ENCODE measurements at regions not wholly inside any gene's neighbourhood (a gene's known extent, or its start where the extent isn't known, plus 50 kb on each side); places are given as distances from the start of the nearest gene placed in this dataset.
"Not testable (repeated sequence)": the region's sequence is repeated elsewhere in the genome, so short reads cannot be mapped to it uniquely, and the experiment has no call there.

DNA sequence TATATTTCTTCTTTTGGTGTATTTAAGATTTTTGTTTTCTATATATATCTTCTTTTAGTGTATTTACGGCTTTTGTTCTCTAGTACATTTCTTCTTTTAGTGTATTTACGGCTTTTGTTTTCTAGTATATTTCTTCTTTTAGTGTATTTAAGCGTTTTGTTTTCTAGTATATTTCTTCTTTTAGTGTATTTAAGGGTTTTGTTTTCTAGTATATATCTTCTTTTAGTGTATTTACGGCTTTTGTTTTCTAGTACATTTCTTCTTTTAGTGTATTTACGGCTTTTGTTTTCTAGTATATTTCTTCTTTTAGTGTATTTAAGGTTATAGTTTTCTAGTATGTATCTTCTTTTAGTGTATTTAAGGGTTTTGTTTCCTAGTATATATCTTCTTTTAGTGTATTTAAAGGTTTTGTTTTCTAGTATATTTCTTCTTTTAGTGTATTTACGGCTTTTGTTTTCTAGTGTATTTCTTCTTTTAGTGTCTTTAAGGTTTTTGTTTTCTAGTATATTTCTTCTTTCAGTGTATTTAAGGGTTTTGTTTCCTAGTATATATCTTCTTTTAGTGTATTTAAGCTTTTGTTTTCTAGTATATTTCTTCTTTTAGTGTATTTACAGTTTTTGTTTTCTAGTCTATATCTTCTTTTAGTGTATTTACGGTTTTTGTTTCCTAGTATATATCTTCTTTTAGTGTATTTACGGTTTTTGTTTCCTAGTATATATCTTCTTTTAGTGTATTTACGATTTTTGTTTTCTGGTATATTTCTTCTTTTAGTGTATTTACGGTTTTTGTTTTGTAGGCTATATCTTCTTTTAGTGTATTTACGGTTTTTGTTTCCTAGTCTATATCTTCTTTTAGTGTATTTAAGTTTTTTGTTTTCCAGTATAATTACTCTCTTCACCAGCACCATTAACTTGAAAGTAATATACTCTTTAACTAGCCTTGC lies 249.4 kb downstream of the SHOX start:
- DNase-seq = not testable (repeated sequence)

DNA sequence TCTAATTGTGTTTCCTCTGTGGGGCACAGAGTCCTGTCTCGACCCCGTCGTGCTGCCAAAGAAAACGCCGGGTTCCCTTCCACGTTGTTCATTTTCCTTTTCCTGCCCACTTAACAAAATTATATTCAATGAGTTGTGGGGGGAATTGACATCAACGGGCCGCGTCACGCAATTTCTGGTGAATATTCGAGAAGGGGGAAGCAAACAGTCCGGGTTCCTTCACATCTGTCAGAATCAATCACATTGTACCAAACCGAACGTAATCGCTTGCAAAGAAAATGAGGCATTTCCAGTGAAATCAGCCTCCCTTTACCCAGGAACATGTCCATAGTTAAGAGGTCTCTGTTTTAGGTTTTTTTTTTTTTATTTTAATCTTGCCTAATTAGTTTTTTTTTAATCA lies 243.5 kb downstream of the SHOX start:
- DNase-seq = no peak

DNA sequence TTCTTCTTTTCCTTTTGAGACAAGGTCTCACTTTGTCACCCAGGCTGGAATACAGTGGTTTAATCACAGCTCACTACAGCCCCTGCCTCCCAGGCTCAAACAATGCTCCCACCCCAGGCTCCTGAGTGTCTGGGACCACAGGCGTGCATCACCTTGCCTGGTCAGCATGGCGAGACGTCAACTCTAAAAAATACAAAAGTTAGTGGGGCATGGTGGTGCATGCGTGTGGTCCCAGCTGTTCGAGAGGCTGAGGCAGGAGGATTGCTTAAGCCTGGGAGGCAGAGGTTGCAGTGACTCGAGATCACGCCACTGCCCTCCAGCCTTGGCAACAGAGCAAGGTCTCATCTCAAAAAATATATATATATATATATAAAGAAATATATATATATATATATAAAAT lies 242.4 kb downstream of the SHOX start:
- no peak for DNase-seq

DNA sequence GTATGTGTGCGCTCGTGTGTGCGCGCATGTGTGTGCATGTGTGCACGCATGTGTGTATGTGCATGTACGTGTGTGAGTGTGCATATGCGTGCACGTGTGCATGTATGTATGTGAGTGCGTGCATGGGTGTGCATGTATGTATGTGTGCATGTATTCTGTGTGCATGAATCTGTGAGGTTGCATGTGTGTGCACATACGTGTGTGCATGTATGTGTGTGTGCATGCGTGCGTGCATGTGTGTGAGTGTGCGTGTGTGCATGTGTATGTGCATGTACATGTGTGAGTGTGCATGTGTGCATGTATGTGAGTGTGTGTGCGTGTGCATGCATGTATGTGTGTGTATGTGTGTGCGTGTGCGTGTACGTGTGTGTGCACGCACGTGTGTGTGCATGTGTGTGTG lies 241.5 kb downstream of the SHOX start:
- DNase-seq = no peak

DNA sequence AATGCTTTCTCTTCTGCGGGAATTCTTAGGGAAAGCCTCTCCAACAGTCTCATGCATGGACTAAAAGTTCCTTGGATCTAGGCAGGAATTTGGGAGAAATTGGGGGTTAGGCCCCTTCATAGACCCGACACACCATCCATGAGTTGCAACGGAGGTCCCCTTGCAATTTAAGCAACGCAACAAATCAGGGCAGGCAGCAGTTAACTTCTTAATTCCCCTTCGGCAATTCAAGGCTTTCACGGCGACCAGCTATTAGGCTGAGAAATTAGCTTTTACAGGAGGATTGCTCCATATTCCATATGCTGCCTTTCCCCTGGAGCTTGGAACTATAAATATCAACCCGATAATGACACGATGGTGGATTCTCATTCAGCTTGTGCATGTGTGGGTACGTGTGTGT lies 241.0 kb downstream of the SHOX start:
- no peak for DNase-seq

DNA sequence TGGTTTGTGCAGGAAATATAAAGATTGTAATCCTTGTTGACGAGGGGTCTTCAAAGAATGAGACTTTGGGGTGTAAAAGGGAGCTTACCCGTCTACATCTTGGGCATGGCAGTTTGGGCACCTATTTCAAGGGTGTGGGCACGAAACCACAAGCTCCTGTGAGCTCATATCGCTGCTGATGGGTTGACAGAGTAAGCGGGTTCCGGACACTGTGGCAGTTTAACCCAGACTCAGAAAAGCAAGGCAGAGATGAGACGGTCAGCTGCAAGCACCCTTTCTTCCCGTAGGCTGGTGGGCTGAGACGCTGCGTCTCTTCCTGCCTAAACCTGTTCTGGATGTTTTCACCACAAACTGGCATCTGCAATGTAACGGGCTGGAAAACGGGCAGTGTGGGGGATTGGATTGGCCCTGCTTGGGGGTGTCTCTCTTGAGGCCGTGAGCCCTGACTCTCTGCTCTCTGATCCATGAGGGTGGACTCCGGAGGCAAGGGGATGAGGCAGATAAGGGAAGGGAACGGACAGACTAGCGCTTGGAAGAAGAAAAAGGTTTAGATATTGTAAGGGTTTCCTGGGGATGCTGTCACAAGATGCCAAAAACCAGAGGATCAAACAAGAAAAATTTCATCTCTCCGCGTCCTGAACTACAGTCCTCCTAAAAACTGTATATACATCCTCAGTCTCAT lies 237.5 kb downstream of the SHOX start:
- DNase-seq = no peak

DNA sequence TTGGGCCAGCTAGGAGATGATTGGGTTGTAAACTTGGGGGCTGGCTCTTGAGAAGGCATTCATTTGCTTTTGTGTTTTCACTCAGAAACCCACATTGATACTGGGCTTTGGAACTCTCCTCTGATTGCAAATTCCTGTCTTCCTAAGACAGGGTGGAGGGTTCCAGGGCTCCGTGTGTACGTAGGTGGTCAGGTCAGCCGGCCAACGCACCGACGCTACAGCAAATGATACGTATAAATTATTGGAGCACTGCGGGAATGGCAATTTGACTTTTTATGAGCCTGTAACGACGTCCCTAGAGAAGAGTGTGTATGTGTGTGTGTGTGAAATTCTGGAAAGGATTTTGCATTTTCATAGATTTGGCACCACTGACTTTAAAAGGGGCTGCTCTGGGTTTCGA lies 236.9 kb downstream of the SHOX start:
- no peak for DNase-seq

DNA sequence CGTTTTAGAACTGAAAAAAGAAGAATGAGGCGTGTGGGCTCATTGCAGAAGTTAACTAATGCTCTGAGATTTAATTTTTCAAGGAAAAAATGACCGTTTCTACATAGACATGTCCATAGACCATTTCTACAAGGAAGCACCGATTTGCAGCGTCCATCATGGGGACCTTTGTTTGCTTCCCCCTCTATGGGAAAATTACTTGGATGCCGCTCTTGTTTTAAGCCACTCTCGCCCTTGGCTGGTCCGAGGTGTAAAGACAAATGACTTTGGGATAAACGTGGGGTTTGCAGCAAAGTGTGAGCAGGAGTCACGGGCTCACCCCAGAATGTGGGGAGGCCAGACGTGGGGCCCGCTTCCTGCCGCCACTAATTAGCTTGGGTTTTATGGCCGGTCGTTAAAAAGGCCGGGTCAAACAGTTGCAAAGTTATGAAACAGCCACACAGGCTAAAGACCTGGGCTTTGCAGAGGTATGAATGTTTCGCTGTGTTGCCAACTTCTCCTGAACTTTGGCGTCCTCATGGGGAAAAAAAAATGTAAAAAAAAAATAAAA lies 235.9 kb downstream of the SHOX start:
- DNase-seq = no peak

DNA sequence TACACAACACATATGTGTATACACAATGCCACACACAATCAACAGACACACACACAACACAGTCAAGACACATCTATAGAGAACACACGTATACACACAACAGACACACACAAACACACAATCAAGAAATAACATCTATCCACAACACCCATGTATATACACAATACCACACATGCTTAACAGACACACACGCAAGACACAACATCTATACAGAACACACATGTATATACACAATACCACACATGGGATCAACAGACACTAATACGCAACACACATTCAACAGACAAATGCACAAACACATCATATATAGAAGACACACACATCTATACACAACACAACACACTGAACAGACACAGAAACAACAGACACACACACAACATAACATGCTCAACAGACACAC lies 234.8 kb downstream of the SHOX start:
- no peak for DNase-seq

DNA sequence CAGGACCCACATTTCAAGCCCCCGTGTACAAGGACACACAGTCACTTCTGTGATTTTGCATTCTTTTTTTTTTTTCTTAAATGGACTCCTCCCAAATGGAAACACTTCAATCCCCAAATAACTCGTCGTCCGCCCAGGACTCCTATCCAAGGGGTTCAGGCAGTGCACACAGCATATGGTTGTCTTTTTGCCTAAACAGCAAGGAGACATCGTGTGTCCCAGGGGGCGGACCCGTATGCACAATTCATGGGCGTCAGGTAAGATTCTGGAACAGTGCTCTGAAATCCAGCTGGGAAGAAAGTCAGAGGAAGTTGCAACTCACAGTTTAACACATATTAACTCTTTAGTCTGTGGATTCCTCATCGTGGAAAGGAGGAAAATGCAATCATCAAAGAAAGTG lies 231.3 kb downstream of the SHOX start:
- DNase-seq = no peak

DNA sequence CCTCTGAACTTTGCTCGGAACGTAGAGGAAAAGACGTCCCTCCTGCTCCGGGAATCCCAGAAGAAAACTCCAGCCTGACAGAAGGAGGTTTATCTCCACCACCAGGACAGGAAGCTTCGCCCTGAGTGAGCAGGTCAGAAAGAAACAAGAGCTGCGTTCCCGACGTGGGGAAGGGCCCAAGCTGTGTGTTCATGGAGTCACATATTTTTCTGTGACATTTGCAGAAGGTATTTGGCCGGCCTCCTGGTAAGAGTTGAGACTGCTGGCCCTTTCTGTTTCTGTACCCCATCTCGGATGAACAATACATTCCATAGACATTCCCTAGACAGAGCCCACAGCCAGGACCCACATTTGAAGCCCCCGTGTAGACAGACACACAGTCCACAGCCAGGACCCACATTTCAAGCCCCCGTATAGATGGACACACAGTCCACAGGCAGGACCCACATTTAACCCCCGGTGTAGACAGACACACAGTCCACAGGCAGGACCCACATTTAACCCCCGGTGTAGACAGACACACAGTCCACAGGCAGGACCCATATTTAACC lies 230.8 kb downstream of the SHOX start:
- DNase-seq = no peak

DNA sequence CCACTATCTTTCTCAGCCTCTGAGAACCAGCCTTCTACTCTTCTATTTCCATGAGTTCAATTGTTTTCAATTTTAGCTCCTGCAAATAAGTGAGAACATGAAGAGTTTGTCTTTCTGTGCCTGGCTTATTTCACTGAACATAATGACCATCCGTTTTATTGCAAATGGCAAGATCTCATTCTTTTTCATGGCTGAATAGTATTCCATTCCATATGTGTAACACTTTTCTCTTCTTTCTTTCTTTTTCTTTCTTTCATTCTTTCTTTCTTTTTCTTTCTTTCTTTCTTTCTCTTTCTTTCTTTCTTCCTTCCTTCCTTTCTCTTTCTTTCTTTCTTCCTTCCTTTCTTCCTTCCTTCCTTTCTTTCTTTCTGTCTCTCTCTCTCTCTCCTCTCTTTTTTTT lies 228.7 kb downstream of the SHOX start:
- DNase-seq = no peak

DNA sequence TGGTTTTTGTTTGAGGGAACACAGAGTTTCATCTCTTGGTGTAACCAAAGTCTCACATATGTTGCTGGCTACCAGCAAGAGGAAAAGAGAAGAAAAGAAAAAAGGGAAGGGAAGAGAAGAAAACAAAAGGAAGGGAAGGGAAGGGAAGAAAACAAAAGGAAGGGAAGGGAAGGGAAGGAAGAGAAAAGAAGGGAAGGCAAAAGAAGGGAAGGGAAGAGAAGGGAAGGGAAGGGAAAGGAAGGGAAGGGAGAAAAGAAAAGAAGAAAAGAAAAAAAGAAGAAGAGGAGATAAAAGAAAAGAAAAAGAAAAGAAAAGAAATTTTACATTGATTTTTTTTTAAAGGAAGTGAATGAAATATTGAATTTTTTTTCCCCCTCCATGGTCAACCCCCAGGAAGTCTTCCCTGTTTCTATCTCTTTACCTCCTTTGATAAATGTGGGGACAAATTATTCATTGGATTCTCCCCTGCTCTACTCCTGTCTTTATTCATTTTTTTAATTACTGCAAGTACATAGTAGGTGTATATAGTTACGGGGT lies 228.0 kb downstream of the SHOX start:
- no peak for DNase-seq

DNA sequence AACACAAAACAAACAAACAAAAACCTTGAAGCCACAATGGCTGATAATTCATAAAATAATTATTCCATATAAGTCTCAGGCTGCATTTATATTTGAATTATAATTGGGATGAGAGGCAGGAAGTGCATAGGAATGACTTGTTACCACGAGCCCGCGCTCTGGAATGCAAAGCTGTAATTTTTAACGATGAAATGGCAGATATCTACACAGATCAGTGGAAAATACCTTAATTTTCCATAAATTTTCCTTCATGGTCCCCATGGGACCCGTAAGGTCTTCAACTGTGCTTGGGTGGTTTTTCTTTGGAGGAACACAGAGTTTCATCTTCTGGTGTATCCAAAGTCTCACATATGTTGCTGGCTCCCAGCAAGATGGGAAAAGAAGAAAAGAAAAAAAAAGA lies 226.8 kb downstream of the SHOX start:
- no peak for DNase-seq

DNA sequence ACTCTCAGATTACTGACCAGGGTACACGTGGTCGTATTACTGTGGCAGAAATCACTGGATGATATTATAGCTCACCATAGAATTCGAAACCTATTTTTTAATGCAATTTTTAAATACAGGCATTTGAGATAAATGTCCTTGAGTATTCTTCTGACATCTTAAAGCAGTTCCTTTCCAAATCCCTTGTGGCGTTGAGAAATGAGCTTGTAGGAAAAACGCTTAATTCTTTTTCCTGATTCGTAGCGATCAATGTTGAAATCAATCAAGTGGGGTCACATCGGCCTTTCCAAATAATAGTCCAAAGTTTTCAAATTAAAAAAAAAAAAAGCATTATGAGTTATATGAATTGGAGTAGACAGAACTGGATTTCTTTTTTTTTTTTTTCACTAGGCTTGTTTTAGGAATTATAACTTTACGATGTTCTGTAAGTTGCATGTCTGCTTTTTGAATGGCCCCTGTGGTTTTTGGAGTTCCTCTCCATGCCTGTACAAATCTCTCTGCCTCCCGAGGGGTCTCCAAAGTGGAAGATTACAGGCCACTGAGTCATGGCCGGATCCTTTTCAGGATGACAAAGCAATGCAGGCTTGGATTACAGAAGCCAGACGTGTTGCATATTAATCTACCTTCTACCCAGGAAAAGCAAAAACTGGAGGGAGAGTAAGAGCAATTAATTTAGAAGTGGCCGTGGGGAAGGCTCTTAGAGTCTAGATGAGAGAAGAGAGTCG lies 226.1 kb downstream of the SHOX start:
- no peak for DNase-seq

DNA sequence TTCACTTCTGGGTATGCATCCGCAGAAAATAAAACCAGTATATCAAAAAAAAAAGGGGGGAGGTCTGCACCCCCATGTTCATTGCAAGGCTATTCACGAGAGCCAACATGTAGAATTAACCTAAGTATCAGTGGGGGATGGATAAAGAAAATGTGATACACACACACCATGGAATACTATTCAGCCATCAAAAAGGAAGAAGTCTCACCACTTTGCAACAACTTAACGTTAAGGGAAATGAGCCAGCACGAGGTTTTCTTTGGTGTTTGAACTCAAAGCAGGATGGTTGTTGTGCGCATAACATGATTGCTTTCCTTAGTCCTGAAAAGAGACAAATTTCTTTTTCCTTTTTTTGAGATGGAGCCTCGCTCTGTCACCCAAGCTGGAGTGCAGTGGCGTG lies 222.7 kb downstream of the SHOX start:
- no peak for DNase-seq

DNA sequence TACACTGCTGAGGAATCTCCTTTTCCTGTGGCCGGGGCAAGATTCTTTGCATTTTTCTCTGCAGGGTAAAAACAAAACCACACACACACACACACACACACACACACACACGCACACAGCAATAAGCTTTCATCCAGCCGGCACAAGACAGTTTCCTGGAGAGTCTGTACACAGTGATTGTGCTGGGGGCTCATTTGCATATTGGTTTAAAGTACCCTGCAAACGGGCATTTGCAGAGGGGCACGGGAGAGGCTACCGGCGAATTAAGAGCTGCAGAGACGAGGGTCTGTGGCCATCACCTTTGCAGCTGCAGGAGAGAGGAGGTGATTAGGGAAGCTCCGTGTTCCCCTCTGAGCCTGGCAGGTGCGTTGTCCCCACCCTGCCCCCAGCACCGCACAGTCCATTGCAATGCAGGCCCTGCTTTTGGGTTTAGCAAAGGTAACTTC lies 219.9 kb downstream of the SHOX start:
- no peak for DNase-seq

DNA sequence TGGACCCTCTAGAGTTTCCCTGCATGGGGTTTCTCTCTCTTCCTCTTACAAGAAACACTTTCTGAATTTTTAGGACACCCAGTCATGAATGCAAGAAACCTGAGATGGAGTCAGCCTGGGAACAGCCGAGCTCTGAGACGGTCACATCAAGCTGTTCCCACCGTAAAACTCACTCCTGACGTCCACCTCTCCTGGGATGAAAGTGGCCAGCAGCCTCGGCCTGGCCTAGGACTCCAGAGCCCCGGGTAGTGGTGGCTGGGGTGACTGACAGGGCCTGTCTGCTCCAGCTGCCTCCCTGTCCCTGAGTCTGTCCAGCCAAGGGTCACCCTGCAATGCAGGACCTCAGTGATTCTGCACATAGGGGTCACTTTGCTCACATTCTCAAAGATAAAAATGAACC lies 217.8 kb downstream of the SHOX start:
- DNase-seq = no peak

DNA sequence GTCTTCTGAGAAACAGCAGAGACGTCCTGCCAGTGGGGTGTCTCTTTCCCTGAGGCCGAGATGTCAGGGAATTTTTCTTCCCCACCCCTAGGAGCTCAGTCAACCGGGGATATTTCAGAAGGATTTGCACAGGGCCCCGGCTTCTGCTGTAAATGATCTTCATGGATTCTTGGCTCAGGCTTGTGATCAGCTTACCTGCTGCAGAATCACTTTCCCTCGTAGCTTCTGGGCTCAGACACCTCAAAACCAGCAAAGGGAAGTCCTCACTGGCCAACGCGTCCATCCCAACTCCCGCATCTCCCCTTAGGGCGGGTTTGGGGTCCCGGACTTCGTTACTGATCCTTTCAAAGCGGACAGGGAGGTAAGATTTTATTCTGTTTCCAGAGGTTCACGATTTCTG lies 212.7 kb downstream of the SHOX start:
- no peak for DNase-seq

DNA sequence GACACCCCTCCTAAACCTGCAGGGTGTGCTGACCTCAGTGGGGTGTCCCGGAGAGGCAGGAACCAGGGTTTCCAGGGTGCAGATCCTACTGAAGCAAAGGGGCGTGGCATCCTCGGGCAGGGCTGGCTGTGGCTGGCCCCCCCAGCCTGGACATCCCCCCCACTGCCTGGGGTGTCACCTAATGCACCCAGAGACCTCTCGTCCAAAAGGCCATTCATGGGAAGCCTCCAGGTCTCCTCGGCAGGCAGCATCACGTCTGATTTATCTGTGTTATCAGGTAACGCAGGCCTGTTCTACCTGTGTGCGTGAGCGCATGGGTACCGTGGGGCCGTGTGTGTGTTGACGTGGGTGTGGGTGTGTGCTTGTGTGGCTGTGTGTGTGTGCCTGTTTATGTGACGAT lies 210.0 kb downstream of the SHOX start:
- DNase-seq = no peak

DNA sequence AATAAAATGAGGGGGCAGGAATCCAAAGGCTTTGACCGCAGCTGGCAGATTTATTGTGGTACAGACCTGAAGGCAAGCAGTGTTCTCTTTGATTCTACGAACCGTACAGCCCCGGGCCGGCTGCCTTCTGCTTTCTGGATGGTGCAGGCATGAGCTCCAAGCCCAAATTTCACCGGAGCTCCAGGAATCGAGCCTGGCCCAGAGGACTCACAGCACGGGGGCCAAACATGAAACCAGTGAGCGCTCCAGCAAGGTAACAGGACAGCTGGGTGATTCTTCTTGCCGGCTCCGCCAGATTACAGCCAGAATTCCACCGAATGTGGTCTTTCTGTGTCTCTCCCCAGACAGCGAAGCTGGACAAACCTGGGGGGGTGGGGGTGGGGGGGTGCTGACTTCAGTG lies 208.1 kb downstream of the SHOX start:
- not testable (repeated sequence) for DNase-seq

DNA sequence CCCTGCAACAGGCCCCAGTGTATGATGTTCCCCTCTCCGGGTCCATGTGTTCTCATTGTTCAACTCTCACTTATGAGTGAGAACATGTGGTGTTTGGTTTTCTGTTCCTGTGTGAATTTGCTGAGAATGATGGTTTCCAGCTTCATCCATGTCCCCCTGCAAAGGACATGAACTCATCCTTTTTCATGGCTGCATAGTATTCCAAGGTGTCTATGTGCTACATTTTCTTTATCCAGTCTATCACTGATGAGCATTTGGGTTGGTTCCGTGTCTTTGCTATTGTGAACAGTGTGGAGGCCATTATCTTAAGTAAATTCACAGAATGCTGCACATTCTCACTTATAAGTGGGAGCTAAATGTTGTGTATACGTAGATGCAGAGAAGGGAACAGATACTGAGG lies 205.3 kb downstream of the SHOX start:
- DNase-seq = not testable (repeated sequence)

DNA sequence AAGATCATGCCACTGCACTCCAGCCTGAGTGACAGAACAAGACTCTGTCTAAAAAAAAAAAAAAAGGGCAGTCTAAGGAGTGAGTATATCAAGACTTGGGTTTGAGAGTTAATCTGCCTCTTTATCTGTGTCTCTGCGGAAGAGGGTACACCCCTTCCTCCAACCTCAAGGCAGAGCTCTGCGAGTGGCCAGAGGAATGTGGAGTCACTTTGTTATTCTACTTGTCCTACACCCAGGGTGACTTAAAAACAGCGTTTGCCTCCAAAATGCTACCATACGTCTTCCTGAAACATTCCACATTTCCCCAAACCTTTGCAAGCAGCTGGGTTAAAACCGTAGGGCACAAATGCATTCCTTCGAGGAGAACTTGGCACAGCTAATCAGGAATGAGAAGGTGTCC lies 199.9 kb downstream of the SHOX start:
- no peak for DNase-seq

All from KG1 (cell line).